Stimulated activated CD4-positive, alpha-beta T cell treated with anti-CD3 and anti-CD28 coated beads, Interleukin-4, amount 100 ng/mL, for 24 hours (primary cell): ENCODE measurements at regions not wholly inside any gene's neighbourhood (a gene's known extent, or its start where the extent isn't known, plus 50 kb on each side); places are given as distances from the start of the nearest gene placed in this dataset.

Source experiments
- DNase-seq: peaks from one replicate; pipeline ENCODE4 v3.0.0-alpha.2; 2020

DNA sequence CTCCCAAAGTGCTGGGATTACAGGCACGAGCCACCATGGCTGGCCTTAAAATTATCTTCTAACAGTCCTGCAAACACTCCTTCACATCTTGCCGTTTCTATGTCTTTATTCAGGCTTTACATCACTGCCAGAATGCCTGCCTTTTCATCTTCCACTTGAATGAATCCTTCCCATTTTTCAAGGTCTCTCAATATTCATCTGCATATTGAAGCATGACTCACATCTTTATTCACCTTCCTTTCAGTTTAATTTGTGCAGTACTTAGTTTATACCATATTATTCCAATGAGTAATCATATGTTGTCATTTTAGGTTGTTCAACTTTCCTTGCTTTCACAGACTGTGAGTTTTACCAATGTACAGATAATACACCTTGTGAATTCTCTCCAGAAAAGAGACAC, 510.1 kb upstream of the PIK3C3 start:
- DNase-seq = no peak

- DNase-seq = no peak
Observed at GRCh38 chr18:41436772-41437171, 518.3 kb upstream of the PIK3C3 start.

- DNase-seq = no peak
Observed at GRCh38 chr18:41418598-41418997, 536.4 kb upstream of the PIK3C3 start.

DNA sequence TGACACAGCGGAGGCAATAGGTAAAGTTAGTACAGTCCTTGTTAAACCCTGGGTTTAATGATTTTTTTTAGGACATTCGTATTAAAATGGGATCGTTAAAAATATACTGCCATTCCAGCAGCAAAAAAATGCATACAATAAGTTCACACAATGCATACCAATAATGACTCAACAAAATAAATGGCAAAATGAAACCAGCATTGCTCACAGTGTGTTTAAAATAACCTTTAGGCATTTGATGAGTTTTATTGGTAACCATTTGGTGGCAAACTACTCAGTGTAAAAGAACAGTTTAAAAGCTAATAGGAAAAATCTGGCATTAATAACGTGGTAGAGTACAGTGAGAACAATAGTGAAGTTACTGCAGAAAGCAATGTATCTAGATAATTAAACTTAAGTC, 539.0 kb upstream of the PIK3C3 start:
- DNase-seq = no peak

DNA sequence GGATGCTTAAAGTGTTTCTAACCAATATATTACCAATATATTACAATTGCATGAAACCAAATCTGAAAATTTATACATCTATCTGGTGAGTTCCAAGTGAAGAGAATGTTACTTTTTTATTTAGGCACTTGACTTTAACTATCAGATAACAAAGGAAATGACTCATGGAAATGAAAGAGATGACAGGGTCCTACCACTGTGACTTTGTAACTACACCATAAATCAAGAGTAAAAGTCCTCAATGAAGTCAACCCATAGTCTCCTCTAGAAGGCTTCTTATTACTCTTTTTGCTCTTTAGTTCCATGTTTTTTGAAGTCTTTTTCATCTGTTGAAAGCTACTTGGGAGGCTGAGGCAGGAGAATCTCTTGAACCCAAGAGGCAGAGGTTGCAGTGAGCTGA, 545.0 kb upstream of the PIK3C3 start:
- no peak for DNase-seq

GRCh38 chr18:41406834-41407233, 548.2 kb upstream of the PIK3C3 start:
- DNase-seq = no peak

- DNase-seq = no peak
Observed at GRCh38 chr18:41396861-41397260, 558.2 kb upstream of the PIK3C3 start.

DNA sequence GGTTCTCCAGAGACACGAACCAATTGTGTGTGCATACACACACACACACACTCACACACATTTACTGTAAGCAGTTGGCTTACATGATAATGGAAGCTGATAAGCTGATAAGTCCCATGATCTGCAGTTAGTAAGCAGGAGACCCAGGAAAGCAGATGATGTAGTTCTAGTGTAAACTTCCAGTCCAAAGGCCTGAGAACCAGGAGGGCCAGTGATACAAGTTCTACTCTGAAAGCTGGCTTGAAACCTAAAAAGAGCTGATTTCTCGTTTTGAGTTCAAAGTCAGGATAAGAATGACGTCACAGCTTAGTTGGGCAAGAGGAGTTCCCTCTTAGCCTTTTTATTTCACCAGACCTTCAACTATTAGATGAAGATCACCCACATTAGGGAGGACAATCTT, 558.8 kb upstream of the PIK3C3 start:
- no peak for DNase-seq

GRCh38 chr18:41395695-41396094, 559.3 kb upstream of the PIK3C3 start:
- DNase-seq = no peak

DNA sequence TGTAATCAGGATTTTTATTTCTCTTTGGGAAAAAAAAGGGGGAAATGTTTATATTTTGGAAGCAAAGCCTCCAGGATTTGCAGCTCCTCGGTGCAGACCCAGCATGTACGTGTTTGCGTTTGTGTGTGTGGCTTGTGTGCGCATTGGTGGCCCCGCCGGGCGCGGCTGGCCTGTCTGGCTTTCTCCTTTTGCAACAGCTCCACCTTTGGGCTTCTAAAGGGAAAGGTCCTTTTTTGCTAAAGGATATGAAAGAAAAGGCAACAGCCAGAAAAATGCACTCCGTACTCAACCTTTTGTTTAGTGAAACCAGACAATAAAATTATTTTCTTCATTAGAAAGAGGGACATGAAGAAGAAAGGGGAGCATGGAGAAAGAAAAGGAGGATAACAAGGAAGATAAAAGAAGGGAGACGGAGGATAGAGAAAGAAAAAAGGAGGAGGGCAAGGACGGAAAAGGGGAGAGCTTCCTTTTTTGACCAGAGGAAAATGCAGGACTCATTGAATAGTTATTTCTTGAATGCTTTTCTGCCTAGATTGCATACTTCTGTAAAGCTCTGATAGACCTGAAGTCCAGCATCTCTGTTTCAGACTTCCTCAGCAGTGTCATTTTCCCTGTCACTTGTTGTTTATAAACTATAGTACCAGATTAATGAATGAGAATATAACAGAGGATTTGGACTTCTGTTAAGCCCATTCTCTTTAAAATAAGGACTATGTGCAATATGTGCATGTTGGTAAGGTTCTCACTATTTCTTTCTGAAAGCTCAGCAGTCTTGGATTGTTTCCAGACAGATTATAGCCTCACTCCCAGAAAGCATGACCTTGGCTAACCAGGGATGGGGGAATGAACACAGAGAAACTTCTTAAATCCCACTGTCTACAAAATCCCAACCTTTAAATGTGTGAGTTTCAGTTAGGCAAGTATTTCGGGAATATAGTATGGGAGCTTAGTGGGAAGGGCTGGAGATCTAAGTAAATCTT, 563.1 kb upstream of the PIK3C3 start:
- no peak for DNase-seq

DNA sequence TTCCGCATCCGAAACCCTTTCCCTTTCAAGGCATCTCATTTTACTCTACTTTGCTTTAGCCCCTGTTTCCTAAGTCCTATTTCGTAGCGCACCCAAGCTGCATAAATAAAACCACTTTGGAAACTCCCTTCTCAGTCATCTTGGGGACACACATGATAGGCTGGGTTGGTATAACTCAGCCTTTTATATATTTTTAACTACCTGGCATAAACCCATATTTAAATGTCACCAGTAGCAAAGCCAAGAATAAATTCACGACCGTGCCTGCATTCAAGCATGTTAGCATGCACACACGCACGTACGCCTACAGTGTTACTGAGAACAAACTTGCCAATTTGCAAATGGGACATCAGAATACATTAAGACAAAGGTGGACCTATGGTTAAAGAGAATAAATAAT, 564.7 kb upstream of the PIK3C3 start:
- DNase-seq = no peak

DNA sequence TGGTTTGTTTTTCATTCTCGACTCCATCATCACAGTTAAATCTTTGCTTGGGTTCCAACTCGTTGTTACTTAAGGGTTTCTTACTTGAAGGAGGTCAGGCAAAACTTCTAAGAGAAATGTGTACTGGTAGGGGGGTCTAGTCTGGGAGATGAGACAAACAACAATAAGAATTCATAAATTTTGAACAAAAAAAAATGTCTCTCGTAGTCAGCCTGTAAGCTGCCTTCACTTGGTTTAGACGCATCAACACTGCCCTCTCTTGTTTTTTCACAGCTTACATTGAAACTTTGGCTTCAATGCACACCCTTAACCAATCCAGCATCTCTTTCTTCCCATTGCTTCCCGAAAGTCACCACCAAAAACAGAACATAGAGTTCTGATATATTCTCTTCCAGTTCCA, 576.4 kb upstream of the PIK3C3 start:
- DNase-seq = no peak

DNA sequence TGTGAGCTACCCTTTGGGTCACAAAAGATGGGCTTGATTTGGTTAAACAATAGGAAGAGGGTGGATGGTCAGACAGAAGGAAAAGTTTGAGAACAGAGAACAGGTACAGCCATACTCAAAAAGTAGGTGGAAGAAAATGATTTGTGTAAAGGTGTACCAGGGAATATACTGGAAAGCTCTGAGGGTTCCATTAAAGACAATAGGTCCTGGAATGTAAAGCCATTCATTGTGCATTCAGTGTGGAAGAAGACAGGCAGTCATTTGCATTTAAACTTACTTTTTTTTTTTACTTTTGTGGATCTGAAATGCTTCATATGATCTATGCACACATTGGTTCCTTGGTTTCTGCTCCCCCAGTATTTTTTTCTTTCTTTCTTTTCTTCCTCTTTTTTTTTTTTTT, 581.4 kb upstream of the PIK3C3 start:
- no peak for DNase-seq

DNA sequence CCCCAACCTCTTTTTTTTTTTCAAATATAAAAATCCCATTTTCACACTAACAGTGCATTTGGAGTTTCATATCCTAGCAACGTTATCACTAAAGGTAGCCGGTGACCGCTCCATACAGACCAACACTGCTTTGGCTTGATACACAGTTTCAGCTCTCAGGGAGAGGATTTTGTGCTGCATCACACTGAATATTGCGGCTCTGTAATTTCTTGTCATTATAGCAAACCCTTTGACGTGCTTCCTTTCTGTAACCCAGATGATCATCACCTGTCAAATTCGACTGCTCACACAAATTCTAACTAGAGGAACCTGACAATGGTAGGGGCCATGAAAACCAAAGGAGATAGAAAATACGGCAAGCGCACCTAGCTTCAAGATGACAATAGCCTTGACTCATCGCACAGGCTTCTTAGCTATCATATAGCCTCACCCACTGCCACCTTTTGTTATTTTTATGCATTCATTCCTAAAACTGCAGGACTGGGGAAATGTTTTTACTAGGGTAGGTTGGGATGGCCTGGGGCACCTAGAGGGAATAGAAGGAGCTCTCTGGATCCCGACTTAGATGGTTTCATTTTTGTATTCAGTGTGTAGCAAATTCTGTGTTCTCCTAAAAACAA, 582.9 kb upstream of the PIK3C3 start:
- no peak for DNase-seq

- DNase-seq = no peak
Observed at GRCh38 chr18:41371156-41372045, 583.6 kb upstream of the PIK3C3 start.

GRCh38 chr18:41370740-41371139, 584.3 kb upstream of the PIK3C3 start:
- DNase-seq = no peak

- DNase-seq = no peak
Observed at GRCh38 chr18:41357708-41358107, 597.3 kb upstream of the PIK3C3 start.

DNA sequence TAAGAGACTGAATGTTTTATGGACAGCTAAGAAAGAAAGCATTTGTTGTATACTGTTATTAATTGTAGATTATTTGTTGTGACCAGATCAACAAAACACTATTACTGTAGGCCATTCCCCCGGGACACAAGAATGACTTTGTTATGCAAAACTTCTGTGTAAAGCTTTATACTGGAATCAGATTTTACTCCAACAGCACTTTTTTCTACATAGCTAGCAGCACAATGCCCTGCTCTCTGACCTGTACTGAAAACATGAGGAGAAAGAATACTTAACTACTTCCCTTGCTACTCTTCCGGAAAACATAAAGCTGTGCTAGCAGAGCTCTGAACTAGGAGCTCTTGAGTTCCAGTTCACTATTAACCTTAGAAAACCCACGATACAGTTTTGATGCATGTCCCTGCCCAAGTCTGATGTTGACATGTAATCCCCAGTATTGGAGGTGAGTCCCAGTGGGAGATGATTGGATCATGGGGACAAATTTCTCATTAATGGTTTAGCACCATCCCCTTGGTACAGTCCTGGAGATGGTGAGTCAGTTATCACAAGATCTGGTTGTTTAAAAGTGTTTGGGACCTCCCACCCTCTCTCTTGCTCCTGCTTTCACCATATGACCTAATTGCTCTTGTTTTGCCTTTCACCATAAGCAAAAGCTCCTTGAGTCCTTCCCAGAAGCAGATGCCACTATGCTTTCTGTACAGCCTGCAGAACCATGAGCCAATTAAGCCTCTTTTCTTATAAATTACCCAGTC, 601.1 kb upstream of the PIK3C3 start:
- no peak for DNase-seq

- DNase-seq = no peak
Observed at GRCh38 chr18:41351430-41351829, 603.6 kb upstream of the PIK3C3 start.

DNA sequence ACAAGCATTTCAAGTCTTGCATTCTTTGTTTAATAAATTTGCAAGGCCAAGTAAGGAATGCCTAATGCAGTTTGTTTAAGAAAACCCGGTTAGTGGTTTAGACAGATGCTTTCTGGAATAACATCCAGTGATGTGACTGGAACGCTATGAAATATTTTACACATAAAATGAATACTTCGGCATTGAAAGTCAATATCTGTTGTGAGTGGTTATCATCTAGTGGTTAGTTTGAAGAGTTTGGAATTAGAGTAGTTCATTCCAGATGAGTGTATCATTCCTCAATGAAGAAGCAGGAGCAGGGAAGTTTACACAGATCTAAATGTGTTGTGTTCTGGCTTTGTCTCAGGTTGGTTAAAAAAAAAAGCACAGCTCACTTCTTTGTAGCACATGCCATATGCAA, 608.0 kb upstream of the PIK3C3 start:
- no peak for DNase-seq

DNA sequence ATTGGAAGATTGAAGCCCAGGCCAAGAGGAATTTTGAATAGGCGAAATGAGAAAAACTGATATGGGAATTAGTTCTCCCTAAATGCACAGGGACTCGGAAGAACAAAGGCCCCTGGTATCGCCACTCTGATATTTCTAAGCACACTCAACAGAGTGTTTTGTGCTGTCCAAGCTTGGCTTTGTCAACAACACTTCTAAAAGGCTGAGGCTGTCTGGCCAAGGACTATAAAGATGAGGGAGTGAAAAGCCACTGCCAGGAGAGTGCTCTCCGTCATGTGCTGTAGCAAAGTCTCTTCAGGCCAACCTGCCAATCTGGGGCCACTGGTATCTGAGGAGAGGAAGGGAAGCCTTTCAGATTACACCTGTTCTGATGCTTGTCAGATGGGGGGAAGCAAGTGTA, 611.2 kb upstream of the PIK3C3 start:
- no peak for DNase-seq

DNA sequence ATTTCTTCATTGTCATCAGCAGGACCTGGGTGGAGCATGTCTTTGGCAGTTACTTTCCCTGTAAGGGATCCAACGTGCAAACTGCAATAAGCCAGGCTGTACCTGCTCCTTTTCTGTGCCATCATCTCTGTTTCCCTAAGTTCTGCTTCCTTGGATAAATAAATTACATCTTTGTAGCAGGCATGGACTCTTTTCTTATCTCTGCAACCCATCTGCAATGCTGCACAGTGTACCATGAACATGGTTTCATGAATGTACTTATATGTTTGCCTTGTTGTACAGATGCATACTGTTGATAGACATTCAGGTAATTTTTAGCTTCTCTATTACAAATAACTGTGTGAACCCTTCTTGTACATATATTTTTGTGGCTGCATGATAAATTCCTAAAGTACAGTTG, 616.7 kb upstream of the PIK3C3 start:
- no peak for DNase-seq

DNA sequence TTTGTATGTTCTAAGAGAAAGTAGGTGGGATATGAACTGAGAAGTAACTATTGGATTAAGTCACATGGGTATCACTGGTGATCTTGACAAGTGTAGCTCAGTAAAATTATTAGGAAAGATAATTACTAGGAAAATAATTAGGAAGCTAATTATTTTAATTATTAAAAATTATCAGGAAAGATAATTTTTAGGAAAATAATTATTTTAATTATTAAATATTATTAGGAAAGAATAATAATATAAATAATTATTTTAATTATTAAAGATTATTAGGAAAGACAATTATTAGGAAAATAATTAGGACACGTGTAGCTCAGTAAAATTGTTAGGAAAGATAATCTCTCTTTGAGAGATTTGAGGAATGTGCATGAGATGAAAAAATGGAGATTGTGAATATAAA, 623.4 kb upstream of the PIK3C3 start:
- no peak for DNase-seq
